AG04449 (cell line): ENCODE measurements at regions not wholly inside any gene's neighbourhood (a gene's known extent, or its start where the extent isn't known, plus 50 kb on each side); places are given as distances from the start of the nearest gene placed in this dataset.
"Not testable (repeated sequence)": the region's sequence is repeated elsewhere in the genome, so short reads cannot be mapped to it uniquely, and the experiment has no call there.

Source experiments
- CTCF ChIA-PET: fragments of 350-600 bp; formaldehyde crosslinking; extraction: SDS; loops from one replicate; lab custom pipeline; 2021; ENCODE audit warnings: antibody characterized with exemption; lab: Yijun Ruan, JAX
- POLR2A ChIA-PET: fragments of 400-600, 350-600 bp; formaldehyde crosslinking; extraction: SDS; loops from one replicate; lab custom pipeline; 2020; ENCODE audit warnings: antibody characterized with exemption, inconsistent platforms; lab: Yijun Ruan, JAX
- DNase-seq: peaks from one replicate; pipeline ENCODE4 v3.0.0-alpha.2; 2010; ENCODE audit warnings: low read depth, low spot score
- H3K4me3 ChIP-seq: 2 replicates; pipeline ENCODE4 v1.5.1; 2011; ENCODE audit warnings: low read depth, mild to moderate bottlenecking, control low read depth, low read length
- CTCF ChIP-seq: IDR thresholded peaks from one replicate; pipeline ENCODE4 v1.5.1; 2011; ENCODE audit warnings: mild to moderate bottlenecking, moderate library complexity, low read length, control low read depth, inconsistent platforms; ENCODE audit not compliant: insufficient read depth; ENCODE audit errors: missing control alignments

- TF ChIP-seq CTCF = no peak
- DNase-seq = no peak
- no peak overlapping the region for H3K4me3 ChIP-seq
- POLR2A ChIA-PET = no interaction called here
- CTCF ChIA-PET = no interaction called here
Measured at GRCh38 chr16:13333336-13333735, 431.9 kb downstream of the SHISA9 start.

- no peak for DNase-seq
- ChIA-PET CTCF (no interaction called here), POLR2A (no interaction called here)
- H3K4me3 ChIP-seq = no peak overlapping the region
- TF ChIP-seq CTCF = no peak
Measured at GRCh38 chr16:13335879-13336278, 434.5 kb downstream of the SHISA9 start.

GRCh38 chr16:13336335-13336734, 434.9 kb downstream of the SHISA9 start:
- no peak overlapping the region for H3K4me3 ChIP-seq
- DNase-seq = no peak
- no peak for TF ChIP-seq CTCF
- ChIA-PET POLR2A (no interaction called here), CTCF (no interaction called here)

GRCh38 chr16:13336907-13337881, 435.8 kb downstream of the SHISA9 start:
- DNase-seq, CTCF ChIA-PET, POLR2A ChIA-PET, H3K4me3 ChIP-seq: not testable (repeated sequence)

- no peak overlapping the region for H3K4me3 ChIP-seq
- no peak for DNase-seq
- POLR2A ChIA-PET = no interaction called here
- TF ChIP-seq CTCF = no peak
- CTCF ChIA-PET = no interaction called here
Measured at GRCh38 chr16:13338044-13338443, 436.6 kb downstream of the SHISA9 start.

- CTCF ChIA-PET = no interaction called here
- POLR2A ChIA-PET = no interaction called here
- no peak for TF ChIP-seq CTCF
- DNase-seq = no peak
- no peak overlapping the region for H3K4me3 ChIP-seq
Measured at GRCh38 chr16:13342675-13343074, 441.3 kb downstream of the SHISA9 start.
